ENCODE measurements at regions not wholly inside any gene's neighbourhood (a gene's known extent, or its start where the extent isn't known, plus 50 kb on each side); places are given as distances from the start of the nearest gene placed in this dataset.

DNA sequence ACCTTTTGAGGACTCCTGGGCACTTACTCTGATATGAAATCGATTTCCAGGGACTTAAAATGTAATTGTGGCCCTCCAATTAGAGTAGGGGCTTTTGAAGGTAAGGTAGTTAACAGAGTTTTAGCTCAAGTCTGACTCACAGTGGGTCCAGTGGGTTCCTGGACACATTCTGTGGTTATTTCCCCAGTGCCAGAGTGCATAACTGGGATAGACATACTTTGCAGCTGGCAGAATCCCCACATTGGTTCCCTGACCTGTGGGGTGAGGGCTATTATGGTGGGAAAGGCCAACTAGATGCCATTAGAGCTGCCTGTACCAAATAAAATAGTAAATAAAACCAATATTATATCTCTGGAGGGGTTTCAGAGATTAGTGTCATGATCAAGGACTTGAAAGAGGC lies 243.8 kb upstream of the EPHA7 start:
- TF ChIP-seq CTCF (IDR thresholded peaks at IDR 0.05) = no peak
- TF ChIP-seq EP300 (IDR thresholded peaks at IDR 0.05) = no peak
- TF ChIP-seq POLR2A (IDR thresholded peaks at IDR 0.05) = no peak
